Stomach (tissue), 4 donors: ENCODE measurements at regions not wholly inside any gene's neighbourhood (a gene's known extent, or its start where the extent isn't known, plus 50 kb on each side); places are given as distances from the start of the nearest gene placed in this dataset.

ENCODE experiments used
- EP300 ChIP-seq: sonication (generic); formaldehyde crosslinking; IDR thresholded peaks from one replicate; pipeline ENCODE4 v1.6.1; 2017; ENCODE audit warnings: antibody characterized with exemption
- POLR2A ChIP-seq, 4 donors: fragments of 450-650 bp; IDR thresholded peaks; one replicate each; pipeline ENCODE4 v1.6.1; 2016; ENCODE audit warnings: antibody characterized with exemption in 4 of 4, control low read depth in 2 of 4, mild to moderate bottlenecking in 1 of 4, moderate library complexity in 1 of 4
- POLR2AphosphoS5 ChIP-seq, 3 donors: sonication (generic); formaldehyde crosslinking; IDR thresholded peaks; one replicate each; pipeline ENCODE4 v1.6.1; 2016; ENCODE audit warnings: antibody characterized with exemption in 3 of 3
- TF ChIP-seq, protein P1 (sequence below), 7 experiments: fragments of 450-650 bp in 4 of 7; fragments of 200-600 bp in 3 of 7; sonication (generic) in 3 of 7; IDR thresholded peaks; one replicate each; pipeline ENCODE4 v1.5.1; 2016 to 2019; ENCODE audit warnings: antibody characterized with exemption in 7 of 7, control low read depth in 2 of 7, mild to moderate bottlenecking in 1 of 7

DNA sequence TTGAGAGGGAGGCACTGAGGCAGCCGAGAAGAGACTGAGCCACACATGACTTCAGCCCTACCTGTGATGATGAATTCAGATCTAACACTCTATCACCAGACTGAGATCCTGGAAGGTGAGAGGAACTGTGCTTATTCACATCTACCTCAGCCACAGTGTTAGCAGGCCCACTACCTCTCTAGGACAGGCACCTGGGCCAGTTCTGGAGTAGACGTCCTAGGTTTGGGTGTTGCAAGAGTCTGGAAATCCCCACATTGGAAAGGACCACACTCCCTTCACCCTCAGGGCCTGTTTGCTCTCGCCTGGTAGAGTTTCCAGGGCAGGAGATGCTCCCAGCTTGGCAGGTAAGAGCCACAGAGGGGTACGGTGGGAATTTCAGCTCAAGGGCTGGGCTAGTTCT lies 113.8 kb upstream of the CCL21 start:
- TF ChIP-seq POLR2A (IDR thresholded peaks at IDR 0.05) (no peak), EP300 (no peak), POLR2AphosphoS5 (IDR thresholded peaks at IDR 0.05) (no peak)
- TF ChIP-seq, protein P1, sequence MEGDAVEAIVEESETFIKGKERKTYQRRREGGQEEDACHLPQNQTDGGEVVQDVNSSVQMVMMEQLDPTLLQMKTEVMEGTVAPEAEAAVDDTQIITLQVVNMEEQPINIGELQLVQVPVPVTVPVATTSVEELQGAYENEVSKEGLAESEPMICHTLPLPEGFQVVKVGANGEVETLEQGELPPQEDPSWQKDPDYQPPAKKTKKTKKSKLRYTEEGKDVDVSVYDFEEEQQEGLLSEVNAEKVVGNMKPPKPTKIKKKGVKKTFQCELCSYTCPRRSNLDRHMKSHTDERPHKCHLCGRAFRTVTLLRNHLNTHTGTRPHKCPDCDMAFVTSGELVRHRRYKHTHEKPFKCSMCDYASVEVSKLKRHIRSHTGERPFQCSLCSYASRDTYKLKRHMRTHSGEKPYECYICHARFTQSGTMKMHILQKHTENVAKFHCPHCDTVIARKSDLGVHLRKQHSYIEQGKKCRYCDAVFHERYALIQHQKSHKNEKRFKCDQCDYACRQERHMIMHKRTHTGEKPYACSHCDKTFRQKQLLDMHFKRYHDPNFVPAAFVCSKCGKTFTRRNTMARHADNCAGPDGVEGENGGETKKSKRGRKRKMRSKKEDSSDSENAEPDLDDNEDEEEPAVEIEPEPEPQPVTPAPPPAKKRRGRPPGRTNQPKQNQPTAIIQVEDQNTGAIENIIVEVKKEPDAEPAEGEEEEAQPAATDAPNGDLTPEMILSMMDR (IDR thresholded peaks at IDR 0.05), result no peak
